AML-193 (cell line): ENCODE measurements at regions not wholly inside any gene's neighbourhood (a gene's known extent, or its start where the extent isn't known, plus 50 kb on each side); places are given as distances from the start of the nearest gene placed in this dataset.

ENCODE experiments used
- DNase-seq, 2 experiments: peaks; one replicate each; lab custom pipeline; 2025; lab: John Stamatoyannopoulos, UW

GRCh38 chr1:201656311-201657032 is 117.5 kb downstream of the NAV1 start:
- DNase-seq: no peak

- DNase-seq: no peak
Observed at GRCh38 chr1:201659572-201659971, 120.6 kb downstream of the NAV1 start.

- no peak for DNase-seq
Observed at GRCh38 chr1:201660931-201661822, 122.2 kb downstream of the NAV1 start.

GRCh38 chr1:201661823-201662359 is 123.0 kb downstream of the NAV1 start:
- no peak for DNase-seq

- DNase-seq: no peak
Observed at GRCh38 chr1:201662646-201663045, 123.7 kb downstream of the NAV1 start.

GRCh38 chr1:201663491-201664113 is 124.7 kb downstream of the NAV1 start:
- DNase-seq: no peak

GRCh38 chr1:201665036-201665435 is 126.1 kb downstream of the NAV1 start:
- no peak for DNase-seq

GRCh38 chr1:201666102-201666501 is 127.2 kb downstream of the NAV1 start:
- no peak for DNase-seq

- no peak for DNase-seq
Observed at GRCh38 chr1:201666645-201667044, 127.7 kb downstream of the NAV1 start.

- no peak for DNase-seq
Observed at GRCh38 chr1:201667479-201667878, 128.6 kb downstream of the NAV1 start.

- DNase-seq: no peak
Observed at GRCh38 chr1:201670517-201670916, 131.6 kb downstream of the NAV1 start.

GRCh38 chr1:201672685-201673084 is 133.8 kb downstream of the NAV1 start:
- no peak for DNase-seq

GRCh38 chr1:201673093-201673492 is 134.2 kb downstream of the NAV1 start:
- no peak for DNase-seq

GRCh38 chr1:201673915-201674314 is 135.0 kb downstream of the NAV1 start:
- DNase-seq: no peak

GRCh38 chr1:201675143-201675542 is 136.2 kb downstream of the NAV1 start:
- peak; percentile 1 to 9 for DNase-seq

GRCh38 chr1:201676197-201676596 is 137.3 kb downstream of the NAV1 start:
- peak in 1 of 2 experiments; percentile 1 for DNase-seq

GRCh38 chr1:201676641-201677040 is 137.7 kb downstream of the NAV1 start:
- no peak for DNase-seq

GRCh38 chr1:201678264-201679101 is 139.6 kb downstream of the NAV1 start:
- DNase-seq: no peak

GRCh38 chr1:201681375-201681774 is 142.4 kb downstream of the NAV1 start:
- no peak for DNase-seq

- no peak for DNase-seq
Observed at GRCh38 chr1:201682964-201683363, 144.0 kb downstream of the NAV1 start.

- DNase-seq: no peak
Observed at GRCh38 chr1:201683397-201683796, 144.5 kb downstream of the NAV1 start.

- no peak for DNase-seq
Observed at GRCh38 chr1:201685485-201685884, 143.5 kb upstream of the IPO9 start.
